RWPE1 (cell line): ENCODE measurements at regions not wholly inside any gene's neighbourhood (a gene's known extent, or its start where the extent isn't known, plus 50 kb on each side); places are given as distances from the start of the nearest gene placed in this dataset.

ENCODE experiments used
- CTCF ChIA-PET: fragments of 350-600 bp; sonication (Branson Sonifier 250); formaldehyde crosslinking; extraction: SDS; loops from one replicate; lab custom pipeline; 2021; lab: Yijun Ruan, JAX
- POLR2A ChIA-PET: fragments of 400-600 bp; formaldehyde crosslinking; extraction: SDS; loops from one replicate; lab custom pipeline; 2020; ENCODE audit warnings: antibody characterized with exemption; ENCODE audit not compliant: low non-redundant PET; lab: Yijun Ruan, JAX
- DNase-seq: peaks from one replicate; pipeline ENCODE4 v3.0.0; 2012; ENCODE audit warnings: low spot score
- H3K27ac ChIP-seq: fragments of 450-650 bp; 2 replicates; pipeline ENCODE4 v1.5.1; 2017
- CTCF ChIP-seq: fragments of 450-650 bp; conservative IDR thresholded peaks from 2 replicates; pipeline ENCODE4 v1.5.1; 2017; ENCODE audit warnings: low read depth, mild to moderate bottlenecking

- ChIA-PET POLR2A (no interaction called here), CTCF (no interaction called here)
- DNase-seq, result no peak
- H3K27ac ChIP-seq, result no peak overlapping the region
- no peak for TF ChIP-seq CTCF
These were observed 495.0 kb upstream of the B3GALT2 start for GRCh38 chr1:193681422-193681821.

GRCh38 chr1:193680924-193681316 lies 494.5 kb upstream of the B3GALT2 start:
- CTCF ChIA-PET, result interaction anchor here (0.5 to 1.3 kb wide), 2 partner anchors 26 to 1416 kb away, joined by 3 read pairs; no protein-coding TSS in a partner anchor
- TF ChIP-seq CTCF, result no peak
- H3K27ac ChIP-seq, result no peak overlapping the region
- no peak for DNase-seq
- POLR2A ChIA-PET, result no interaction called here

- no peak overlapping the region for H3K27ac ChIP-seq
- DNase-seq, result no peak
- ChIA-PET CTCF (interaction anchor here (0.5 to 1.3 kb wide), 2 partner anchors 25 to 1417 kb away, joined by 3 read pairs; no protein-coding TSS in a partner anchor), POLR2A (no interaction called here)
- TF ChIP-seq CTCF, result no peak
These were observed 494.0 kb upstream of the B3GALT2 start for GRCh38 chr1:193680247-193680923.

GRCh38 chr1:193677874-193678273 lies 491.5 kb upstream of the B3GALT2 start:
- ChIA-PET POLR2A (no interaction called here), CTCF (no interaction called here)
- no peak for TF ChIP-seq CTCF
- DNase-seq, result no peak
- no peak overlapping the region for H3K27ac ChIP-seq

GRCh38 chr1:193676996-193677549 lies 490.7 kb upstream of the B3GALT2 start:
- no peak overlapping the region for H3K27ac ChIP-seq
- DNase-seq, result no peak
- TF ChIP-seq CTCF, result no peak
- CTCF ChIA-PET, result interaction anchor here (0.5 kb wide), 1 partner anchor 76 kb away, joined by 7 read pairs; no protein-coding TSS in a partner anchor
- POLR2A ChIA-PET, result no interaction called here

GRCh38 chr1:193674292-193674944 lies 488.0 kb upstream of the B3GALT2 start:
- no peak for TF ChIP-seq CTCF
- no peak overlapping the region for H3K27ac ChIP-seq

More at GRCh38 chr1:193674292-193674944, 488.0 kb upstream of the B3GALT2 start:
- POLR2A ChIA-PET, result no interaction called here
- CTCF ChIA-PET, result no interaction called here
- DNase-seq, result no peak
